ENCODE measurements at regions not wholly inside any gene's neighbourhood (a gene's known extent, or its start where the extent isn't known, plus 50 kb on each side); places are given as distances from the start of the nearest gene placed in this dataset.

GRCh38 chr9:12613071-12613470, 80.1 kb upstream of the TYRP1 start:
- no peak overlapping the region for H3K4me3 ChIP-seq
- no peaks in the 10 kb centered on the region for H3K27me3 ChIP-seq (ENCODE audit: control insufficient read depth in 3 of 3, insufficient read depth in 3 of 3, low read length in 2 of 3)
- no peak overlapping the region for H3K9ac ChIP-seq (ENCODE audit: insufficient read depth in 1 of 2, low read length in 2 of 2)
- no peaks in the 10 kb centered on the region for H3K36me3 ChIP-seq (ENCODE audit: control insufficient read depth in 4 of 4, insufficient read depth in 4 of 4, low read length in 4 of 4)
- 74 to 78% methylated on average over 1 of the region's 1 CpG for WGBS, 2 donors
- ATAC-seq (ENCODE audit: insufficient read depth, low FRiP score) (no peak), DNase-seq (no peak)
- H3K9me3 ChIP-seq (ENCODE audit: control insufficient read depth in 4 of 4, insufficient read depth in 3 of 4, low read length in 3 of 4) = peaks cover 0 to 3% (median 0%) of the 10 kb centered on the region in 4 donors
- H3K27ac ChIP-seq (ENCODE audit: low read depth in 1 of 2, low read length in 1 of 2) = no peak overlapping the region
- H3K4me1 ChIP-seq (ENCODE audit: control insufficient read depth in 5 of 5, insufficient read depth in 5 of 5, low read length in 5 of 5) = peaks cover 0 to 3% (median 0%) of the 10 kb centered on the region in 5 donors
- no peak for TF ChIP-seq CTCF (IDR thresholded peaks at IDR 0.05; ENCODE audit: control extremely low read depth, extremely low read depth)

- no peak overlapping the region for H3K27ac ChIP-seq (ENCODE audit: low read depth in 1 of 2, low read length in 1 of 2)
- H3K4me3 ChIP-seq = no peak overlapping the region
- no peaks in the 10 kb centered on the region for H3K36me3 ChIP-seq (ENCODE audit: control insufficient read depth in 4 of 4, insufficient read depth in 4 of 4, low read length in 4 of 4)
- peaks cover 0 to 3% (median 0%) of the 10 kb centered on the region in 4 donors for H3K9me3 ChIP-seq (ENCODE audit: control insufficient read depth in 4 of 4, insufficient read depth in 3 of 4, low read length in 3 of 4)
- no peak overlapping the region for H3K9ac ChIP-seq (ENCODE audit: insufficient read depth in 1 of 2, low read length in 2 of 2)
- DNase-seq (no peak), ATAC-seq (ENCODE audit: insufficient read depth, low FRiP score) (no peak)
- no peak for TF ChIP-seq CTCF (IDR thresholded peaks at IDR 0.05; ENCODE audit: control extremely low read depth, extremely low read depth)
- 74 to 84% methylated on average over 3 of the region's 3 CpGs for WGBS, 2 donors
- H3K27me3 ChIP-seq (ENCODE audit: control insufficient read depth in 3 of 3, insufficient read depth in 3 of 3, low read length in 2 of 3) = no peaks in the 10 kb centered on the region
- peaks cover 0 to 3% (median 0%) of the 10 kb centered on the region in 5 donors for H3K4me1 ChIP-seq (ENCODE audit: control insufficient read depth in 5 of 5, insufficient read depth in 5 of 5, low read length in 5 of 5)
Observed at GRCh38 chr9:12614488-12614887, 78.7 kb upstream of the TYRP1 start.

GRCh38 chr9:12618956-12619355, 74.2 kb upstream of the TYRP1 start:
- ATAC-seq (ENCODE audit: insufficient read depth, low FRiP score) (no peak), DNase-seq (no peak)
- Histone ChIP-seq H3K27me3 (ENCODE audit: control insufficient read depth in 3 of 3, insufficient read depth in 3 of 3, low read length in 2 of 3) (no peaks in the 10 kb centered on the region), H3K27ac (ENCODE audit: low read depth in 1 of 2, low read length in 1 of 2) (no peak overlapping the region), H3K9ac (ENCODE audit: insufficient read depth in 1 of 2, low read length in 2 of 2) (no peak overlapping the region), H3K36me3 (ENCODE audit: control insufficient read depth in 4 of 4, insufficient read depth in 4 of 4, low read length in 4 of 4) (no peaks in the 10 kb centered on the region), H3K9me3 (ENCODE audit: control insufficient read depth in 4 of 4, insufficient read depth in 3 of 4, low read length in 3 of 4) (peaks cover 0 to 3% (median 0%) of the 10 kb centered on the region in 4 donors), H3K4me1 (ENCODE audit: control insufficient read depth in 5 of 5, insufficient read depth in 5 of 5, low read length in 5 of 5) (peaks cover 0 to 3% (median 0%) of the 10 kb centered on the region in 5 donors), H3K4me3 (no peak overlapping the region)
- WGBS, 2 donors = 50 to 60% methylated on average over 2 of the region's 2 CpGs
- no peak for TF ChIP-seq CTCF (IDR thresholded peaks at IDR 0.05; ENCODE audit: control extremely low read depth, extremely low read depth)

- no peaks in the 10 kb centered on the region for H3K27me3 ChIP-seq (ENCODE audit: control insufficient read depth in 3 of 3, insufficient read depth in 3 of 3, low read length in 2 of 3)
- TF ChIP-seq CTCF (IDR thresholded peaks at IDR 0.05; ENCODE audit: control extremely low read depth, extremely low read depth) = no peak
- H3K9me3 ChIP-seq (ENCODE audit: control insufficient read depth in 4 of 4, insufficient read depth in 3 of 4, low read length in 3 of 4) = no peaks in the 10 kb centered on the region
- WGBS, 2 donors = 84 to 91% methylated on average over 1 of the region's 1 CpG
- no peak overlapping the region for H3K27ac ChIP-seq (ENCODE audit: low read depth in 1 of 2, low read length in 1 of 2)
- DNase-seq (no peak), ATAC-seq (ENCODE audit: insufficient read depth, low FRiP score) (no peak)
- no peak overlapping the region for H3K4me3 ChIP-seq
- H3K36me3 ChIP-seq (ENCODE audit: control insufficient read depth in 4 of 4, insufficient read depth in 4 of 4, low read length in 4 of 4) = no peaks in the 10 kb centered on the region
- H3K4me1 ChIP-seq (ENCODE audit: control insufficient read depth in 5 of 5, insufficient read depth in 5 of 5, low read length in 5 of 5) = no peaks in the 10 kb centered on the region
- H3K9ac ChIP-seq (ENCODE audit: insufficient read depth in 1 of 2, low read length in 2 of 2) = no peak overlapping the region
Observed at GRCh38 chr9:12625844-12626243, 67.3 kb upstream of the TYRP1 start.

Measured in lung (tissue), 11 donors.